Epithelial cell of esophagus (primary cell): ENCODE measurements at regions not wholly inside any gene's neighbourhood (a gene's known extent, or its start where the extent isn't known, plus 50 kb on each side); places are given as distances from the start of the nearest gene placed in this dataset.

Experiments
- DNase-seq: peaks from one replicate; pipeline ENCODE4 v3.0.0; 2010; ENCODE audit warnings: low read depth
- H3K4me3 ChIP-seq: 2 replicates; pipeline ENCODE4 v1.5.1; 2011; ENCODE audit warnings: mild to moderate bottlenecking, low read length, control low read depth
- TF ChIP-seq, protein P1 (sequence below): IDR thresholded peaks from 2 replicates; pipeline ENCODE4 v1.5.1; 2011; ENCODE audit warnings: low read depth, mild to moderate bottlenecking, low read length, control low read depth, inconsistent platforms; ENCODE audit not compliant: insufficient read depth; ENCODE audit errors: missing control alignments

DNA sequence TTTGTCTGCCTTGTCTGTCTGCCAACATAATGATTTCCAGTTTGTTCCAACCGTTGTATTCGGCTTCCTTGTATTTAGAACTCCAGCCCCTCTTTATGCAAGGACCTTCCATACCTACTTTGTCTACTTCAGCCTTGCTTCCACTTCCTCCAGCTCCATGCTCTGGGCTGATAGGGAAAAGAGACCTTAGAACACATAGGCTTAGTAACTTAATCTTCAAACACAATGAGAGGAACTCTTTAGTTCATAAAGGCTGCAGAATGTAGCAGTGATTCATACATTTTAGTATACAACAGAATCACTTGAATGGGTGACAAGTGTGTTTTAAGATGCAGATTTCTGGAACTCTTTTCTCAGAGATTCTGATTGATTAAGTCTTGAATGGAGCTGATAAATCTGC lies 102.8 kb upstream of the IFNE start:
- no peak overlapping the region for H3K4me3 ChIP-seq
- DNase-seq, result no peak
- TF ChIP-seq, protein P1, sequence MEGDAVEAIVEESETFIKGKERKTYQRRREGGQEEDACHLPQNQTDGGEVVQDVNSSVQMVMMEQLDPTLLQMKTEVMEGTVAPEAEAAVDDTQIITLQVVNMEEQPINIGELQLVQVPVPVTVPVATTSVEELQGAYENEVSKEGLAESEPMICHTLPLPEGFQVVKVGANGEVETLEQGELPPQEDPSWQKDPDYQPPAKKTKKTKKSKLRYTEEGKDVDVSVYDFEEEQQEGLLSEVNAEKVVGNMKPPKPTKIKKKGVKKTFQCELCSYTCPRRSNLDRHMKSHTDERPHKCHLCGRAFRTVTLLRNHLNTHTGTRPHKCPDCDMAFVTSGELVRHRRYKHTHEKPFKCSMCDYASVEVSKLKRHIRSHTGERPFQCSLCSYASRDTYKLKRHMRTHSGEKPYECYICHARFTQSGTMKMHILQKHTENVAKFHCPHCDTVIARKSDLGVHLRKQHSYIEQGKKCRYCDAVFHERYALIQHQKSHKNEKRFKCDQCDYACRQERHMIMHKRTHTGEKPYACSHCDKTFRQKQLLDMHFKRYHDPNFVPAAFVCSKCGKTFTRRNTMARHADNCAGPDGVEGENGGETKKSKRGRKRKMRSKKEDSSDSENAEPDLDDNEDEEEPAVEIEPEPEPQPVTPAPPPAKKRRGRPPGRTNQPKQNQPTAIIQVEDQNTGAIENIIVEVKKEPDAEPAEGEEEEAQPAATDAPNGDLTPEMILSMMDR, result no peak

DNA sequence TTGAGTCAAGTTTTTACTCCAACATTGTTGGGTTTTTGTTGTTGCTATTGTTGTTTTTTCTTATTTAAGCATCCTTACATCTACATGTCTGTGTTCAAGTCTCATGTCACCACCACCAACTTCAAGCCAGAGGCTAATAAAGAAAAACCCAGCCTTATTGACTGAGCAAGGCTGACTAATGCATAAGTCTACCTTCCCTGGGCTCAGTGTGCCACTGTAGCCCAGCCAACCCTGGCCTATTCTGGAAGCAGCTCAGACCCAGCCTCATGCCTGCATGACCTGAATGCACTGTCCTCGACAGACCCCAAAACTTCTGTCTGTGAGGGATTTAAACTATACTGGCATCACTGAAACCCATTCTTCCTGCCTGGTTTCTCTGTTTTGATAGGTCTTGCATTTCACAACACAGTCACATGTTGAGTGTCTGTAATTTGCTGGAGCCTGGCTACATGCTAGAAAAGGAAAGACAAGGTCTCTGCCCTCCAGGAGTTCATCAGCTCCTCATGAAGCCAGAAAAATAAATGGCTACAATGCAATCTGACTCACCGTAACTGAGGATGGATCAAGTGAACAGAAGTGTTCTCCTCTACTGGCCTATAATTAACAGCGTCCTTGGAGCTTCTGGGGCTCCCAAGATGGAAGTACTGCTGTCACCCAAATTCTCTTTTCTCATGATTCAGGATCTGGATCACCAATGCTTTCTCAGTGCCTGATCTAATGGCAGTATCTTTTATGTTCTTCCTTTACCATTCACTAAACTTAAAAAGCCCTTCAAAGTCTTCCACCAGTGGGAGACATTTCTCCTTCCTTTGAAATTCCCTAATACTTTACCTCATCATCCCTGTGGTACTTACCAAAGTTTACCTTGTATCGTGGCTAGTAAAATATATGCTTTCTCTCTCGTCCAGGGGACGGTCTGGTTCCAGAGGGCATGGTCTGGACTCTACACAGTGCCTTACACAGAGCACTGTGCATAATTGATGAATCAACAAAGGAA lies 103.9 kb upstream of the IFNE start:
- H3K4me3 ChIP-seq, result no peak overlapping the region
- TF ChIP-seq, protein P1, result peak; percentile 46
- peak; percentile 52 for DNase-seq

DNA sequence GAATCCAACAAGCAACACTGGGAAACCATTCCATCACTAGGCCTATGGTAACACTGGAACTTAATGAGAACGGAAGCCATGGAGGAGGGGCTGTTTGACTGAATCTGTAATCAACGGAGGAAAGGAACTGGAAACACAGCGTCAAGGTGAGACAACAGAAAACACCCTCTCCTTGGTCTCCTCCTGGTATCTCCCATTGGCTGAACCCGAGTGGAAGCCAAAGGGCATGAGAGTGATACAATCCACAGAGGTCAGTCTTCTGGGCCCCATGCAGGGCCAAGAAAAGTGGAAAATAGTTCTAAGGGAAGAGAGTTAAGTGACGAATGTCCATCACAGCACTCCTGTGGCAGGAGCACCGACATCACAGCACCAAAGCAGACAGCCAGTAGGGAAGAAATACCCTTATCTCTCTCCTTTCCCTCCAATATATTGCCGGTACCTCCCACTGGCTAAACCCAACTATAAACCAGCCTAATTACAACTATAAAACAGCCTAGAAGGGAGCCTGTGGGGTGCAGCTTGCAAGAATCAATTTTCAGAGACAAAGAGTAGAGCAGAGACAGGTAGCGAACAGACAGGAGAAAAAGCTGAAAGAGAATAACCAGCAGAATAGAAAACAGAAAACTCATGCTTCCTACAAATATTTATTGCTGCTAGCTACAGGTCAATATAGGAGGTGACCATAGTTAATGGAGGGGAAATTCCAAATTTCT lies 107.4 kb upstream of the IFNE start:
- no peak overlapping the region for H3K4me3 ChIP-seq
- TF ChIP-seq, protein P1, result no peak
- no peak for DNase-seq

DNA sequence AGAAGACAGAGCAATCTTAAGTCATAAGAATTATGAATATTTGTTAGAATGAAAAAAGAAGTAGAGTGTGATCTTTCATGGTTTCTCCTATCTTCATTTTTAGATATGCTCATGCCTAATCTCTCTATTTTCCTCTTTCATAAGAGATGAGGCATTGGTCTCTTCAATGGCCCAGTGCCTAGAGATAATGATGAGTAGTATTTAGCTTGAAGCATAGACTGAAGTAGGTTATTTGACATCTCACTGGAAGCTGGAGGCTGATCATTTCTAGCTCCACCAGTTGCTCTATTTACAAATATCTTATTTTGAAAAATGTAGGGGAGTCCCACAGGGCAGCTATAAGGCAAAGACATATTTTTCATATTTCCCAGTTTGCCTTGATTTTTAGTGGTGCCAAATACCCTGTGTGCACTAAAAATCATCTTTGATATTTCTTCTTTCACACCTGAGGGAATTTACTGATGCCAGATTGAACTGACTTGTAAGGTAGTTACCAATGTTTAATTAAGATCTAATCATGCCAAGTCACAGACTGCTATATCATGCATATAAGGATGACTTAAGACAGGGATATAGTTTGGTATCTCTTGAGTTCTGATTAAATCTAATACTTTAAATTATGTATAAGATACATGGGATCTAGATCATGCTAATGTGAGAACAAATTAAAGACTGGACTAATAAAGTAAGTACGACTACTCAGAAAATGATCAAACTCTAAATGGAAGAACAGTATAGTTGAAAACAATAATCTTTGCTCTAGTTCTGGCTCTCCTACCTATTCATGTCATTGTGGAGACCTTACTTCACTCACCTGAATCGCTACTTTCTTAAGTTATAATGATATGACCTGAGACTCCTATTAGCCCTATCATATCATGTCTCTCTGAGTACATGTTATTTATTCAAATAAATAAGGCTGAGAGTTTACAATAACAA lies 108.2 kb upstream of the IFNE start:
- TF ChIP-seq, protein P1, result no peak
- peak overlapping the region; percentile 26 for H3K4me3 ChIP-seq

DNA sequence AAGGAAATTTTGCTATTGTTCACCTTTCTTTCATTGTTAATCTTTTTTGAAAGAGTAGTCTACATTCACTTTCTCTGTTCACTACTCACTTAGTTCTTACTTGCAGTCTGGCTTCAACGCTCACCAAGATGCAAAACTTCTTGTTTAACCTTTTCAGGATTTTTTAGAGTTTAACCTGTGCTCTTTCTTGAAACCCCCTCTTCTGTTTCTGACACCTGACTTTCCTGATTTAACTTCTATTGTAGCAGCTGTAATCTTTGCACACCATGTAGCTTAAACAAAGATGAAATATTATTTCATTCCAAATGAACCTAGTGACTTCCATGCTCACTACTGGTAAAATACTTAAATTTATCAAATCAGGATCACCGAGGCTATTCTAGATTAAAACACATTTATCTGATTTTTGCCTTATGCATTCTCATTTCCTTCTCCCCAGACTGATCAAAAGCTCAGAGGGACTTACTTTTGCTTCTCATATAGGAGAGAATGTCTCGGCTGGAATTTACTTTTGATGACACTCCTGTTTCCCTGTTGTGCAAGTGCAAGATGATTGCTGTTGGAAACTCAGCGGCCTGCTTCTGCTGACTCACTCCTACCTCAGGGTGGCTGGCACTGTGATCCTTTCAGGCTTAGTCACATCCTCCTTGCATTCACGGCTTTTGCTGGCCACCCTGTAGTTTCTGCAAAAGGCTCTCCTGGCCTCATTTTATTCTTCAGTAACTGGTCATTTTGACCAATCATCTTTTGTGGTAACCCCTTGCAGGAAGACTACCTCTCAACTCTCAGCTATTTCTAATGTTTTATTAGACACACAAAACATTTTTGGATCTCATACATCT lies 109.3 kb upstream of the IFNE start:
- DNase-seq, result peak; percentile 98
- H3K4me3 ChIP-seq, result peak overlapping the region; percentile 26

More for the DNA sequence above, 108.2 kb upstream of the IFNE start:
- peak; percentile 47 for DNase-seq

More for the DNA sequence above, 109.3 kb upstream of the IFNE start:
- TF ChIP-seq, protein P1, result no peak
